Raji (cell line): ENCODE measurements at regions not wholly inside any gene's neighbourhood (a gene's known extent, or its start where the extent isn't known, plus 50 kb on each side); places are given as distances from the start of the nearest gene placed in this dataset.

Experiments
- POLR2A ChIP-seq: IDR thresholded peaks from 2 replicates; pipeline ENCODE4 v1.6.1; 2011; ENCODE audit warnings: low read depth, low read length, control low read depth; ENCODE audit not compliant: insufficient read depth

DNA sequence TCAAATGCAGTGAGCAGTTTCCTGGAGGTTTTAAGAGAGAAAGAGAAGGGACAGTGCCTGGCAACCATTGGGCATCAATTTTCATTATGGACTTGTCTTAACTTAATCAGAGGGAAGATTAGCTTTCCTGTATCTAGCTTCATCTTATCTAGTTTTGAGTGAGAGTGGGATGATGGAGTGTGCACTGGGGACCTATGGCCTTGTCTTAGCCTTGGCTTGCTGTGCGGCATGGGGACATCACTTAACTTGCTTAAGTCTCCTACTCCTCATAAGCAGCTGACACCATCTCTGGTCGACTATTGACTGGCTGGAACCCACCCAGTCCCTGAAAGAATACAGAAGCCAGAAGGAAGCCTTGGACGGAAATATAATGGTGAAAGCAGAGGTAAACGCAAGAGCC lies 344.0 kb downstream of the SOX11 start:
- no peak for TF ChIP-seq POLR2A

DNA sequence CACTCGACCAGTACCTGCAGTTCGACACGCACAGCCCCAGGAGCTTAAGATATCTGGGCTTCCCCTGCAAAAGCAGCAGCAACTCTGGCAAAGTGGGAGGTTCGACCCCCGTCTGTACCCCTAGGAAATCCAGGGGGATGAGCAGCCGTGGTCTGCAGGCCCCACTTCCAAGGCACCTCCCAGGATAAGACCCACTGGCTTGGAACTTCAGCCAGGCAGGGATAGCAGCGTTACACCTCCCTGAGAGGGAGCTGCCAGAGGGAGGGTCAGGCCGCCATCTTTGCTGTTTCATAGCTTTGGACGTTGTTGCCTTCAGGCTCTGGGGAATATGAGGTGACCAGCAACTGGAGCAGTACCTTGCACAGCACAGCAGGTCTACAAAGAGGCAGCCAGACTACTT lies 351.1 kb downstream of the SOX11 start:
- TF ChIP-seq POLR2A: no peak

DNA sequence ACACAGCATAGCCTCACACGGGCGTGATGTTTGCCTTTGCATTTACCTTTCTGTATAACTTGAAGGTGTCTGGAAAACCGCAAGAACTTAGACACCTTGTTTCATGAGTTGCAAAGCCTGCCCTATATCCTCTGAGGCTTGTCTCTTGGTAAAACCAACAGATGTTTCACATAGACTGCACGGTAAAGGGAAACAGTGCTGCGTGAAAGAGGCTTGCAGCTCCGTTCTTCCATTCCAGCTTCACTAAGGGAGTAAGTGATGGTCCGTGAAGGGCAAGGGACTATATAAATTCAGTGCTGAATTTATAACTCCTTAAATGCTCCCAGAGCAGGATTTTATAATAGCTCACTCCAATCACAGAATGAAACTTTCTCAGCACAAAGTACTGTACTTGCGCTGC lies 360.5 kb downstream of the SOX11 start:
- TF ChIP-seq POLR2A: no peak

DNA sequence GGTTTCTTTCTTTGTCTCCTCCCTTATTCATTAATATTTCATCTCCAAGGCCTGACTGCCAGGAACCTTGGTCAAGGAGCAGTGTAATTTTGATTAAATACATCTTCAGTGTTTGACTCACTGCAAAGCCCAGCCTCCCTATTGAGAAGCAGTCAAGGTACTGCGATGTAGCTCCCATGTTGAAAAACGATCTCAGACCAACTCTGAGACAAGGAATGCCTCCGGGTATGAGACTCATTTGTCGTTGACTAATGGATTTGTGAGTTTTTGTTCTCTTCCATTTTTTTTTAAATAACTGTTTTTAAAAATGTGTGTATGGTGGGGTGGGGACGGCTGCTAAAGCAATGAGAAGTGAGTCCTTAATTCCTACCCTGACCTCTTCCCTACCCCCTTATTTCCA lies 361.6 kb downstream of the SOX11 start:
- no peak for TF ChIP-seq POLR2A

DNA sequence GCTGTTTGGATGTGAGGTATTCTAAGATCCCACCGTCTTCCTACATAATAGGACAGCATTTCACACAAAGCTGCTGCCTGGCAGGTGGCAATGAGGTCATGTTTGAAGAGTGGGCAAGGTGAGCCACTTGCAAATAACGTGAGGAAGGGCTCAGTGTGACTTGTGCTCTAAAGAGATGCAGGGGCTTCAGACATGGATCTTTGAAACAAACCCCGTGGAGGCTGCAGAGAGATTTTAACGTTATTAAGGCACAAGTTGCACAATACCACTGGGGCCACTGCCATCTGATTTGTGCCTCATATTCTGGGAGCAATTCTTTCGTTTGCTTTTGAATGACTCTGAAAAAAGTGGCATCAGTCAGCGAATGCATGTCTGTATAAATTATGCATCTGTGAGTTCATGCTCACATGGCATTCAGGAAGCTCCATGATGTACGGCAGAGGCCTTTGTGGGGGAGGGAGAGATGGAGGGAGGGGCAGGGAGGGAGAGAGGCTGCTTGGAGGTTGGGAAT lies 362.0 kb downstream of the SOX11 start:
- TF ChIP-seq POLR2A: no peak

DNA sequence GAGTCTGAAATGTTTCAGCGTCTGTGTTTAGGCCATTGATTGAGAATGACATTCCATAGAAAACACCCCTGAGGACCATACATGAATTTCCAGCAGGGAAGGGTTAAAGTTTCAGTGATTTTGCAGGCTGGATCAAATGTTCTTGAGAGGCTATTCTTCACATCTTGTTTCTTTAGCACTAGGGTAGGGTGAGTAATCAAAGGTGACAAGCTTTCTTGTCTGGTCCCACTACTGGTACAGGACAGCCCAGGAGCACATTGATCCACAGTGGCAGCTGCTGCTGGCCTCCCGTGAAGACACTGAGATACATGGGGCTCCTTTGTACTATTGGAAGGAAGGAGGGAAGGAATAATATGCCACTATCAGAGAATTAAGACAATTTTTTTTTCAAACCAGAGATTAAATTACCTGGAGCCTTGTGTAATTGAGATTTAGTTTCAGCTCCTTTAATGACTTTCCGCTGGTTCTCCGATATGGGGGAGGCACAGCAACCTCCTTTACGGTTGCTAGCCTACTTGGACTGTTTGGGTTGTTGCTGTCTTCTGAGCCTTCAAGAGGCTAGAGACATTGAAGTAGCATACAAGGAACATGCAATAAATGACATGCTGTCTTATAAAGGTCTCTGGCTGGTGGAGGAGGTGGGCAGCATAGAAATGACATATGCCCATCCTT lies 368.9 kb downstream of the SOX11 start:
- TF ChIP-seq POLR2A: no peak

DNA sequence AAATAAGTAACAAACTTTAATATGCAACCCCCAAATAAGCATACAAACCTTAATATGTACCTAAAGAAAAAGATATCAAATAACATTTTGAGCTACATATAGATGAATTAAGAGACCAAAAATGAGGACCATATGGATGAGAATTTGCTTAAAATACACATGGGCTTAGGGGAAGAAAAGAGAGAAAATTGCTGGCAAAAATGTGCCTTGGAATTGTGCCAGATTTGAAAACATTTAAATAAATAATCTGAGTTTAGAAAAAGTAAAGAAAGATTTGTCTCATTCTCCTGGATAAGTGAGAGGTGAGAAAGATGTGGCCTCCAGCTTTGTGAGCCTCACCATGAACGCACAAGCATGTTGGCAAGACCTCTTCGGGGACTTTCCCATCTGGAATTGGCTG lies 372.6 kb downstream of the SOX11 start:
- TF ChIP-seq POLR2A: no peak

DNA sequence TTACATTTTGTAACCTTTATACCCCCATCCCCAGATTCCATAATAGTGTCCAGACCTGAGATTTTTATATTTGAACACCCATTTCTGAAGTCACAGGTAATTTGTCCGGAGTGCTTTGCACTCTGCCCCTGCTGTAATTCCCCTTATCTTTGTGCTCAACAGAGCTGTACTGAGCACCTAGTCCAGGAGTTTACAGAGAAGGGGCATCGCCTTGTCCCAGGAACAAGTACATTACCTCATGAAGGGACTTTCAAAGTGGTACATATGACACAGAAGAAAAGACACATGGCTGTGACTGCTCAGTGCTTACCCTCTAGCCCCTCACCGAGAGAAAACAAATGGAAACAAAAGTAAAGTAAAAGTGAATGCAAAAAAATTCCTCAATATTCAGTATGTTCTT lies 373.5 kb downstream of the SOX11 start:
- TF ChIP-seq POLR2A: no peak

DNA sequence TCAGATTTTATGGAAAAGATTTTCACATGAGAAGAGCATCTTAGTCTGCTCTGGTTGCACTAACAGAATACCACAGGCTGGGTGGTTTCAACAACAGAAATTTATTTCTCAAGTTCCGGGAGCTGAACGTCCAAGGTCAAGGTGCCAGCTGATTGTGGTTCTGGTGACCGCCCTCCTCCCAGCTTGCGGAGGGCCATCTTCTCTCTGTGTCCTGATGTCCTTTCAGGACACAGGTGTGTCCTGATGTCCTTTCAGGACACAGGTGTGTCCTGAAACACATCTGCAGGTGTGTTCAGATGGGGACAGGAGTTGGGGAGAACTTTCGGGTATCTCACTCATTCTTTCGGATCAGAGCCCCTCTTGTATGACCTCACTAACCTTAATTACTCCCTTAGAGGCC lies 374.9 kb downstream of the SOX11 start:
- no peak for TF ChIP-seq POLR2A

DNA sequence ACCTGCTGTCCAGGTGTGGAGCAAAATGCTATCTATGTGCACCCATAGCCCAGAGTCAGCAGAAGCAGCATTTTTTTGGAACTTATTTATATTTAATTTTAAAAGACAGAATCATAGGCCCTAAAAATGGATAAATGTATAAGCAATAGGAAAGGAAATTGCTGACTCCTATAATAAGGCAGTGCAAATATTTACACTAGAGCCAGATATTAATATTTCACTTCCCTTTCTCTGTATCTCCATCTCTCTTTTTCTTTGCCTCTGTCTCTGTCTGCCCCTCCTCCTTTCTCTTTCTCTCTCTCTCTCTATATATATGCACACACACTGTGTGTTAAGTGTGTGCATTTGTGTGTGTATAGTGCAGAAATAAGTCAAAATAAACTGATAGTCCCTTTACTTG lies 375.6 kb downstream of the SOX11 start:
- TF ChIP-seq POLR2A: no peak

DNA sequence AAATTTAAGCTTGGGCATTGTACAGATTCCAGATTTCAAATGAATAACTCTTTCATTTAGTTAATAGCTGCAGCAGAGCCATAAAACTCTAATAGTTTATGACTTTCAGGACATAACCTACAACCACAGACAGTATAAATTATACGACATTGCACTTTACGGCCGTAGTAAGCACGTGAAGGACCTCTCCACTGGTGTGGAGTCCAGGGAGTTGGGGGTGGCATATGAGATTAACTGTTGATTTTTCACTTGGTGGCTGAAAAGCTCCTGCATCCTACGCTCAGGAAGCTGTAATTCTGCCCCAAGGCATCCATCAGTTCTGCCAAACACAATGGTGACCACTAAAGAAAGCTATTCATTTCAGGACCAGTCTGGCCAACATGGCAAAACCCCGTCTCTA lies 376.2 kb downstream of the SOX11 start:
- TF ChIP-seq POLR2A: no peak

DNA sequence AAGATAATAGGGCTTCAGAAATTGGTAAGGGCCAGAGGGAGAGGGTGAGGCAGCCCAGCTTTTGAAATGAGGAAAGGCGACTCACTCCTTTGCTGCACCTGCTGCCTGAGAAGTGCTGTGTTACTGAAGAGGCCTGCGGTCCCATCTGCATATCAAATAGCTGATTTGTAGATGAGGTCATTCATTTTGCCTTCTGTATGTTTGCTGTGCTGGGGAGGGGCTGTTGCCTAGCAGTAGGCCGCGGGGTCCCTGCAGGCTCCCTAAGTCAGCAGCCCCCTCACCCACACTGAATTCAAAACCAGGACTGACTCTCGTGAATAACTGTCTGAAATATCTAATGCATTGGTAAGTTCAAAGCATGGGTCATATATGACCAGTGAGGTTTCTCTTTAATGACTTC lies 377.2 kb downstream of the SOX11 start:
- TF ChIP-seq POLR2A: no peak

DNA sequence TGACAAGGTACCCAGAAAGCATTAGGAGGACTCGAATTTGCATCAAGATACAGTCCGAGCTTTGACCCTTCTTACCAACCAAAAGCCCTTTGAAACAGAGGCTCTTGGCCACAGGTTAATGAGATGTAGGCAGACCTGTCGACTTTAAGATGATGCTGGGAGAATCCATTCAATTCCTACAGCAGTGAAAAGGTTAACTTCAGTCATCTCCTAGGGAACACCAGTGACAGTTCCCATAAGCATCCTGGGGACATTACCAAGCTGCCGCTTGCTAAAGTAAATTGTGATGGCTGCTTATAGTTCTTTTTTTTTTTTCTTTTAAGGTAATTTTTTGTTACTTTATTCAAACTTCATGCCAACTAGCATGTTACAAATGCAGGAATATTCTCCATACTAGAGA lies 379.3 kb downstream of the SOX11 start:
- TF ChIP-seq POLR2A: no peak

DNA sequence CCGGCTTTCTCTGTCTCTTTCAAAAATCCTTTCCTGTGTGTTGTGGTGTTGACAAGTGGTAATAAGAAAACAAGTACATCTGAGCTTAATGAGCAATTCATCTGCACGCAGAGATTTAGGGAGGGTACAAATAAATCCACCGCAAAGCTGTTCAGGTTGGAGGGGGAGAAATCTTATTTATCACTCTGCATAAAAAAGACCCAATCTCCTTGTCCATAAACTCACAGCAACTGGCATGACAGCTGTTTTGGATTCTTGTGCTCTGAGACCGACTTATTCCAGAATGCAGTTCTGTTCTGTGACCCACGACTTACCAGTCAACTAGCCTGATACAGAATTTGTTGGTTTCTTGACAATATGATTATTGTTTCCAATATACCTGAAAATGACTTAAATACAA lies 380.1 kb downstream of the SOX11 start:
- no peak for TF ChIP-seq POLR2A

DNA sequence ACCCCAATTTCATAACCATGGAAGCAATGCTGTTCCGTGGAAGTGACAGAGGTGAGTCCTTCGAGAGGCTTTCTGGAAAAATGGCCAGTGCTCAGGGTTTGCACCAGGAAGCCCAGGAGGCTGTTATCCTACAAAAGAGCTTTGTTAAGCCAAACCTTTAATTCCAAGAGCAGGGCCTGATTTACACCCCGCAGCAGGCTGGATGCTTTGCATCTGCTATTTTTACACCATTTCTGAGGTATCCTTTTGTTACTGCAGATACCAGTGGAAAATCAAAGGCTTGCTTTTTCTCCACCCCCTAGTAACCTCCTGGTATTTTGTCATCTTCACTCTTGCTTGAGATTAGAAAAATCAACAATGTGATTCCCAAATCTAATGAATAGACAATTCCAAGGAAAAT lies 380.6 kb downstream of the SOX11 start:
- TF ChIP-seq POLR2A: no peak

DNA sequence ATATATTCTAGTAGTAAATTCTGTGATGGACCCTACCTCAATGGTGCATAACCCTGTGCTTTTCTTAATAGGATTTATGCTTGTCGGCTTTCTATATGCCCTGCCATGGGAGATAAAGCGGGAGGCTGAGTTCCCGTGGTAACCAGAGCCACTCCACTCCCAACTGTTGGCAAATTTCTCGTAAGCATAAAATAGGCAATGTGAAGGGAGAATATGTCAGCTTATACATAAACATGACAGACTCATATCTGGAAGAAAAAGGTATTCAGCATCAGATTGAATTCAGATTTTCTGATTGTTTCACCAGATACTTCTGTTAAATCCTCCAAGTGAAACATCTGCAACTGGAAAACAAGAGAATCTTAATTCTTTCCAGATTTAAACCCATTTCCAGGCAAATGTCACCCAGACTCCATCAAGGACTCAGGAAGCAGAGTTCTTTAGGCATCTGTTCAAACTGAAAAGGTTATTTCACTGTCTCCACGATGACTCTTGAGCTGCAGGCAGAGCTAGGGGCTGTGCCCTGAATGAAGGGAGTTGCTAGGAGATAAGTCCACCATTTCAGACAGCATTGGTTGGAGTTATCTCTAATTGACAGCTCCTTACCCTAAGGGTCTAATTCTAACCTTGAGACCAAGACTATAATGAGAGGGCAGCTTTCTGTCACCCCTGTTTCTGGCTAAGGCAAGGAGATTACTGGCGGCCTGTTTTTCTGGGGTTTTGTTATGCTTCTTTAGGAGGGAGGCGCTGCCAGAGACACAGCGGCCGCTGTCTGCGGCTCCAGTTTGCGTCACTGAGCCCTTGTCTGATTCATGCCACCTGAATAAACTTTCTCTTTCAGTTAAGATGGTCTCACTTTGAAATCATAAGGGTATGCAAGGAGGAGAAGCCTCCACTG lies 381.3 kb downstream of the SOX11 start:
- TF ChIP-seq POLR2A: no peak
